ENCODE measurements at regions not wholly inside any gene's neighbourhood (a gene's known extent, or its start where the extent isn't known, plus 50 kb on each side); places are given as distances from the start of the nearest gene placed in this dataset.

DNA sequence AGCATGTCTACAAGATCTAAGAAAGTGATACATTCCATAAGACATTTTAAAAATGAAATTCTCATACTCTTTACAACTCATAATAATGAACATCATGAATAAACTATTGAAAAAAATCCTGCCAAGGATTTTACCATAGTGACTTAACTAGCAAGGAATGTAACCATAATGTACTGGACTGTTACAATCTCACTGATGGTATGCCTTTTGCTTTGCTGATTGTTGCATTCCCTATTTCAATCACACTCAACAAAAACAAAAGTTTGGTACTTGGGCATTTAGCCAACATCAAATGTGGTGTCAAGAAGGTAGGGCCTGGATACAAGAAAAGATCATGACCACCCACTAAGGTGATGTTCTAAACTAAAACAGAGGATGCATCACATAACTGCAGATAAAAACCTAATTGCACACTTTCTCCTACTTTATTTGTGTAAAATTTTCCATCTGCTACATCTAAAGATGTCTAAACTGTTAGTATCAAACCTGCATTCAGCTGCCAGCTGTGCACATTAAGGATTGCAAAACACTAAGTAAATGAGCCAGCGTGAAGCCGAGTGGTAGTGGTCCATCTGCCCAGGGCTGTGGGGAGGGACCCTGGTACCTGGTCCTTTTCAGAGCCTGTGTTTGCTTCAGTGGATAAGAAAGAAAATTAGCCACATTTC lies 564.4 kb downstream of the ZEB2 start:
- peaks cover 20% of the 10 kb centered on the region for H3K9me3 Mint-ChIP-seq
- peaks cover 18% of the 10 kb centered on the region for H3K4me1 Mint-ChIP-seq
- no peaks in the 10 kb centered on the region for H3K27me3 Mint-ChIP-seq (ENCODE audit: low read depth)
- H3K27ac Mint-ChIP-seq = no peak overlapping the region
- DNase-seq (ENCODE audit: low spot score in 2 of 2, unreplicated experiment in 2 of 2) = no peak
- no peak overlapping the region for H3K4me3 Mint-ChIP-seq
- peaks cover 11% of the 10 kb centered on the region for H3K36me3 Mint-ChIP-seq
- TF ChIP-seq, protein P1, sequence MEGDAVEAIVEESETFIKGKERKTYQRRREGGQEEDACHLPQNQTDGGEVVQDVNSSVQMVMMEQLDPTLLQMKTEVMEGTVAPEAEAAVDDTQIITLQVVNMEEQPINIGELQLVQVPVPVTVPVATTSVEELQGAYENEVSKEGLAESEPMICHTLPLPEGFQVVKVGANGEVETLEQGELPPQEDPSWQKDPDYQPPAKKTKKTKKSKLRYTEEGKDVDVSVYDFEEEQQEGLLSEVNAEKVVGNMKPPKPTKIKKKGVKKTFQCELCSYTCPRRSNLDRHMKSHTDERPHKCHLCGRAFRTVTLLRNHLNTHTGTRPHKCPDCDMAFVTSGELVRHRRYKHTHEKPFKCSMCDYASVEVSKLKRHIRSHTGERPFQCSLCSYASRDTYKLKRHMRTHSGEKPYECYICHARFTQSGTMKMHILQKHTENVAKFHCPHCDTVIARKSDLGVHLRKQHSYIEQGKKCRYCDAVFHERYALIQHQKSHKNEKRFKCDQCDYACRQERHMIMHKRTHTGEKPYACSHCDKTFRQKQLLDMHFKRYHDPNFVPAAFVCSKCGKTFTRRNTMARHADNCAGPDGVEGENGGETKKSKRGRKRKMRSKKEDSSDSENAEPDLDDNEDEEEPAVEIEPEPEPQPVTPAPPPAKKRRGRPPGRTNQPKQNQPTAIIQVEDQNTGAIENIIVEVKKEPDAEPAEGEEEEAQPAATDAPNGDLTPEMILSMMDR (IDR thresholded peaks at IDR 0.05; ENCODE audit: unreplicated experiment) = no peak

DNA sequence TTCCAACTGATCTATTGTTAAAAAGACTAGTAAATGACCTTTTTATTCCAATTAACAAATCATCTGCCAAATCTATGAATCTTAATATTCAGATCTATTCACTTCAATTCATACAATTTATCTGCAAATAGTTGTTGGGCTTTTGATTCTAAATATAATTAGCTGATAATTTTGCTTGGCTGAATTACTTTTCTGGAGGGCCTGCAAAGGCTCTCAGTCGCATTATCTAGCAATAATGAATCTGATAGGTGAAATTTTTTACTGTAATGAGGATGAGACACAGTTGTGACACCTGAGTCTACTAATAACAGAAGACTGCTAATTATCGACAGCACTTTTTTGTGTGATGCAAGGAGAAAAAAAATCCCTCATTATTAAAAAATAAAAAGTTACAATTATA lies 565.1 kb downstream of the ZEB2 start:
- TF ChIP-seq, protein P1 (IDR thresholded peaks at IDR 0.05; ENCODE audit: unreplicated experiment) = no peak
- H3K27me3 Mint-ChIP-seq (ENCODE audit: low read depth) = no peaks in the 10 kb centered on the region

DNA sequence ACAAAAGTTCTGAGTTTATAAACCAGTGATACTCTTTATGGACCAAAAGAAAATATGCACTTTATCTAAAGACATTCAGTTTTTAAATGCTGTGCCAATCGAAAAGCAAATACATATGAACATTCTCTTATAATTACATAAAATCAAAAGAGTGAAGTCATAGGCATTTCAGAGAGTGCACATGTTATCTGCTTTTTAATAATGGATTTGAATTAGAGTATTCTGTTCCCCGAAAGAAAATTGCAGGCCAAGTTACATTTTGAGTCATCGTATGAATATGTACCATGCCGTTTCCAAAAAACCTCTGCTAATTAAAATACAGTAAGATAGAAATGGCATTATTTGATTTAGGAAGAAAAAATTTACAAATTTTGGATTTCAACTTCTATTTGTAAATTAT lies 565.7 kb downstream of the ZEB2 start:
- TF ChIP-seq, protein P1 (IDR thresholded peaks at IDR 0.05; ENCODE audit: unreplicated experiment) = no peak
- Mint-ChIP-seq H3K27ac (no peak overlapping the region), H3K27me3 (ENCODE audit: low read depth) (no peaks in the 10 kb centered on the region), H3K9me3 (peaks cover 11% of the 10 kb centered on the region), H3K4me1 (peaks cover 24% of the 10 kb centered on the region), H3K4me3 (no peak overlapping the region), H3K36me3 (peaks cover 5% of the 10 kb centered on the region)
- DNase-seq (ENCODE audit: low spot score in 2 of 2, unreplicated experiment in 2 of 2) = no peak

More for the DNA sequence above, 565.1 kb downstream of the ZEB2 start:
- peaks cover 5% of the 10 kb centered on the region for H3K36me3 Mint-ChIP-seq
- no peak for DNase-seq (ENCODE audit: low spot score in 2 of 2, unreplicated experiment in 2 of 2)
- no peak overlapping the region for H3K27ac Mint-ChIP-seq
- peaks cover 20% of the 10 kb centered on the region for H3K4me1 Mint-ChIP-seq
- peaks cover 13% of the 10 kb centered on the region for H3K9me3 Mint-ChIP-seq
- no peak overlapping the region for H3K4me3 Mint-ChIP-seq

DNA sequence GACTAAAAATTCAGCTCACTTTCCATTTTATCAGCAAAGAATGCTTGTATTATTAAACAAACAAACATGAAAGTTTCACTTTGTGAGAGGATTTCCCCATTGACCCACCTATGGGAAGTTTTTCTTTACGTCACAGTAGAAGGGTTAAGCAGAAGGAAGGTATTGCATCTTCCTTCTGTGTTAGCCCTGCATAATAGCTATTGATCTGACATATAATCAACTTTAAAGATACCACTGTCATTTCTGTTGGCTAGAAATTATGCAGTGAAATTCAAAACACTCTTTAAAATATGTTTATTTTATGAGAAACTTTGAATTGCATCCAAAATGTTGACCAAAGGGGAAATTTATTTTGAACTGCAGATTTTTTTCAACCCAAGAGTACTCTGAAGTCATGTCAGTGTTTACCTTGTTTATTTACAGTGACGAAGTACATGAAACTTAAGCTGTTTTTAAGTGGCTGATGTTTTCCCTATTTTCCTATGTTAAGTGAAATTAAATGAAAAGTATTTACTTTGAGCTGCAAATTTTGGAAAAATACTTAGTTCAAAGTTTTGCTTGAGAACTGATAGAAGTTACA lies 566.4 kb downstream of the ZEB2 start:
- TF ChIP-seq, protein P1 (IDR thresholded peaks at IDR 0.05; ENCODE audit: unreplicated experiment) = no peak
- no peak for DNase-seq (ENCODE audit: low spot score in 2 of 2, unreplicated experiment in 2 of 2)
- Mint-ChIP-seq H3K4me3 (no peak overlapping the region), H3K27ac (no peak overlapping the region), H3K27me3 (ENCODE audit: low read depth) (no peaks in the 10 kb centered on the region), H3K36me3 (peaks cover 1% of the 10 kb centered on the region), H3K9me3 (peaks cover 6% of the 10 kb centered on the region), H3K4me1 (peaks cover 25% of the 10 kb centered on the region)

DNA sequence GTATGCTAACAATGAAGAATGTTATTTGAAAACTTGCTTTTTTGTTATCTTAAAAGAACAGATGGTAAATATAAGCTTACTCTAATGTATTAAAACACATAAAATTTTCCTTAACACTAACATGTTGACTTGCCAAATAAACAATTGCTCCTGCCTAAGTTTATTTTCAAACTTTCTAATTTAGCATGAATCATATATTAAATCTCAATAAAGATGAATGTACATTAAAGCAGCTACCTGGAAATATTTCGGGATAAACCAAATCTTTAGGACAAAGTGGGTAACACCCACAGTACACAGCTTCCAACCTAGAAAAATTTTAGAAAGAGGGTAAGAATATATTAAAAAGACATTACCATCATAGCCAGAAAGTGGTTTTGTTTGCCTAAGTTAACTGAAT lies 567.4 kb downstream of the ZEB2 start:
- TF ChIP-seq, protein P1 (IDR thresholded peaks at IDR 0.05; ENCODE audit: unreplicated experiment) = no peak
- Mint-ChIP-seq H3K27me3 (ENCODE audit: low read depth) (no peaks in the 10 kb centered on the region), H3K9me3 (no peaks in the 10 kb centered on the region), H3K4me1 (peaks cover 25% of the 10 kb centered on the region), H3K27ac (no peak overlapping the region), H3K4me3 (no peak overlapping the region), H3K36me3 (no peaks in the 10 kb centered on the region)
- no peak for DNase-seq (ENCODE audit: low spot score in 2 of 2, unreplicated experiment in 2 of 2)
